Embryonic facial prominence (tissue), 1 donor: ENCODE measurements at regions not wholly inside any gene's neighbourhood (a gene's known extent, or its start where the extent isn't known, plus 50 kb on each side); places are given as distances from the start of the nearest gene placed in this dataset.

Experiments used
- DNase-seq: peaks from one replicate; pipeline ENCODE4 v3.0.0-alpha.2; 2016; ENCODE audit errors: extremely low spot score

GRCh38 chr5:68482199-68482598, 266.6 kb downstream of the PIK3R1 start:
- no peak for DNase-seq

- no peak for DNase-seq
Observed at GRCh38 chr5:68484307-68485068, 268.9 kb downstream of the PIK3R1 start.

GRCh38 chr5:68489556-68489955, 274.0 kb downstream of the PIK3R1 start:
- DNase-seq, result no peak

GRCh38 chr5:68490406-68490805, 274.9 kb downstream of the PIK3R1 start:
- no peak for DNase-seq

GRCh38 chr5:68494771-68495170, 279.2 kb downstream of the PIK3R1 start:
- DNase-seq, result no peak

- no peak for DNase-seq
Observed at GRCh38 chr5:68499987-68500386, 284.4 kb downstream of the PIK3R1 start.

GRCh38 chr5:68500813-68501212, 285.3 kb downstream of the PIK3R1 start:
- no peak for DNase-seq

- no peak for DNase-seq
Observed at GRCh38 chr5:68502531-68502930, 287.0 kb downstream of the PIK3R1 start.

GRCh38 chr5:68504306-68504705, 288.8 kb downstream of the PIK3R1 start:
- no peak for DNase-seq

GRCh38 chr5:68505917-68506860, 290.6 kb downstream of the PIK3R1 start:
- DNase-seq, result no peak

- no peak for DNase-seq
Observed at GRCh38 chr5:68515514-68515913, 300.0 kb downstream of the PIK3R1 start.

GRCh38 chr5:68518286-68518685, 302.7 kb downstream of the PIK3R1 start:
- no peak for DNase-seq

- DNase-seq, result no peak
Observed at GRCh38 chr5:68519143-68519542, 303.6 kb downstream of the PIK3R1 start.

GRCh38 chr5:68521776-68522175, 306.2 kb downstream of the PIK3R1 start:
- no peak for DNase-seq

- DNase-seq, result no peak
Observed at GRCh38 chr5:68522863-68523262, 307.3 kb downstream of the PIK3R1 start.

- no peak for DNase-seq
Observed at GRCh38 chr5:68528821-68529273, 313.3 kb downstream of the PIK3R1 start.

GRCh38 chr5:68529581-68529980, 314.0 kb downstream of the PIK3R1 start:
- DNase-seq, result no peak

- no peak for DNase-seq
Observed at GRCh38 chr5:68531970-68532369, 316.4 kb downstream of the PIK3R1 start.

GRCh38 chr5:68533051-68533450, 317.5 kb downstream of the PIK3R1 start:
- DNase-seq, result no peak

GRCh38 chr5:68533571-68534084, 318.1 kb downstream of the PIK3R1 start:
- no peak for DNase-seq

GRCh38 chr5:68534131-68534940, 318.8 kb downstream of the PIK3R1 start:
- no peak for DNase-seq
